H9 (cell line): ENCODE measurements at regions not wholly inside any gene's neighbourhood (a gene's known extent, or its start where the extent isn't known, plus 50 kb on each side); places are given as distances from the start of the nearest gene placed in this dataset.

ENCODE experiments used
- DNase-seq: peaks from one replicate; pipeline ENCODE4 v3.0.0-alpha.2; 2017
- H2AFZ ChIP-seq: one replicate; pipeline ENCODE4 v1.6.1; 2013; ENCODE audit warnings: mild to moderate bottlenecking, low read length, control low read depth, moderate library complexity
- H2AK5ac ChIP-seq: 2 replicates; pipeline ENCODE4 v1.6.1; 2013; ENCODE audit warnings: low read length, control low read depth, mixed read lengths; ENCODE audit not compliant: insufficient read length
- H2BK120ac ChIP-seq: one replicate; pipeline ENCODE4 v1.6.1; 2013; ENCODE audit warnings: low read depth, mild to moderate bottlenecking, low read length, control low read depth, inconsistent platforms; ENCODE audit not compliant: poor library complexity, severe bottlenecking
- H2BK12ac ChIP-seq: 2 replicates; pipeline ENCODE4 v1.6.1; 2013; ENCODE audit warnings: low read length, control low read depth, mixed read lengths, low read depth; ENCODE audit not compliant: insufficient read length
- H2BK15ac ChIP-seq: 2 replicates; pipeline ENCODE4 v1.6.1; 2013; ENCODE audit warnings: low read depth, low read length, control low read depth
- H2BK20ac ChIP-seq: one replicate; pipeline ENCODE4 v1.6.1; 2013; ENCODE audit warnings: low read depth, mild to moderate bottlenecking, low read length, control low read depth, inconsistent platforms; ENCODE audit not compliant: poor library complexity, severe bottlenecking
- H2BK5ac ChIP-seq: 2 replicates; pipeline ENCODE4 v1.6.1; 2013; ENCODE audit warnings: low read length, control low read depth, mixed read lengths; ENCODE audit not compliant: insufficient read length
- H3K14ac ChIP-seq: 2 replicates; pipeline ENCODE4 v1.6.1; 2013; ENCODE audit warnings: low read length, control low read depth; ENCODE audit not compliant: insufficient read depth
- H3K18ac ChIP-seq: 2 replicates; pipeline ENCODE4 v1.6.1; 2013; ENCODE audit warnings: low read depth, mild to moderate bottlenecking, mixed read lengths, low read length, control low read depth; ENCODE audit not compliant: insufficient read length
- H3K23ac ChIP-seq: 2 replicates; pipeline ENCODE4 v1.6.1; 2013; ENCODE audit warnings: low read length, control low read depth, mixed read lengths, low read depth; ENCODE audit not compliant: insufficient read length
- H3K23me2 ChIP-seq: 2 replicates; pipeline ENCODE4 v1.6.1; 2013; ENCODE audit warnings: low read depth, mild to moderate bottlenecking, mixed read lengths, low read length, control low read depth; ENCODE audit not compliant: insufficient read length, poor library complexity, severe bottlenecking
- H3K27ac ChIP-seq: 2 replicates; pipeline ENCODE4 v1.5.1; 2013; ENCODE audit warnings: low read length, control low read depth, mixed read lengths, low read depth; ENCODE audit not compliant: insufficient read length
- H3K27me3 ChIP-seq: 2 replicates; pipeline ENCODE4 v1.6.1; 2013; ENCODE audit warnings: low read length, control low read depth, inconsistent platforms; ENCODE audit not compliant: insufficient read depth
- H3K4ac ChIP-seq: 2 replicates; pipeline ENCODE4 v1.6.1; 2013; ENCODE audit warnings: low read depth, mild to moderate bottlenecking, control low read depth, inconsistent platforms, low read length, moderate library complexity
- H3K4me1 ChIP-seq: 2 replicates; pipeline ENCODE4 v1.6.1; 2013; ENCODE audit warnings: low read length, control low read depth, inconsistent platforms; ENCODE audit not compliant: insufficient read depth
- H3K4me2 ChIP-seq: 2 replicates; pipeline ENCODE4 v1.6.1; 2013; ENCODE audit warnings: low read length, control low read depth, mixed read lengths; ENCODE audit not compliant: insufficient read length, insufficient read depth
- H3K56ac ChIP-seq: 2 replicates; pipeline ENCODE4 v1.6.1; 2013; ENCODE audit warnings: low read depth, mild to moderate bottlenecking, mixed read lengths, low read length, control low read depth; ENCODE audit not compliant: insufficient read length
- H3K79me1 ChIP-seq: 2 replicates; pipeline ENCODE4 v1.6.1; 2013; ENCODE audit warnings: low read depth, mild to moderate bottlenecking, moderate library complexity, low read length, control low read depth, inconsistent platforms; ENCODE audit not compliant: insufficient read depth, poor library complexity, severe bottlenecking
- H3K79me2 ChIP-seq: 2 replicates; pipeline ENCODE4 v1.6.1; 2013; ENCODE audit warnings: low read length, control low read depth, inconsistent platforms; ENCODE audit not compliant: insufficient read depth
- H3K9ac ChIP-seq: 2 replicates; pipeline ENCODE4 v1.6.1; 2013; ENCODE audit warnings: low read length, control low read depth, mixed read lengths; ENCODE audit not compliant: insufficient read length; ENCODE audit errors: extremely low read depth
- H3K9me3 ChIP-seq: one replicate; pipeline ENCODE4 v1.6.1; 2013; ENCODE audit warnings: low read depth, low read length, inconsistent platforms; ENCODE audit not compliant: control insufficient read depth
- H3T11ph ChIP-seq: one replicate; pipeline ENCODE4 v1.6.1; 2013; ENCODE audit warnings: mild to moderate bottlenecking, low read length, control low read depth, inconsistent platforms
- H4K20me1 ChIP-seq: one replicate; pipeline ENCODE4 v1.6.1; 2013; ENCODE audit not compliant: control insufficient read depth, insufficient read length, insufficient read depth
- H4K5ac ChIP-seq: 2 replicates; pipeline ENCODE4 v1.6.1; 2013; ENCODE audit warnings: low read depth, mild to moderate bottlenecking, mixed read lengths, low read length, control low read depth; ENCODE audit not compliant: insufficient read length
- H4K8ac ChIP-seq: replicated peaks from 2 replicates; pipeline ENCODE4 v1.6.1; 2013; ENCODE audit warnings: low read length, control low read depth, mixed read lengths, low read depth; ENCODE audit not compliant: insufficient read length
- H4K91ac ChIP-seq: 2 replicates; pipeline ENCODE4 v1.6.1; 2013; ENCODE audit warnings: low read depth, mild to moderate bottlenecking, moderate library complexity, mixed read lengths, low read length, control low read depth; ENCODE audit not compliant: insufficient read length
- H3K27ac Mint-ChIP-seq, 3 experiments: 2 replicates in 2 of 3; 3 replicates in 1 of 3; pipeline ENCODE4 v1.8.0; 2020 to 2021; ENCODE audit warnings: mixed read lengths in 3 of 3, mild to moderate bottlenecking in 1 of 3, moderate library complexity in 1 of 3
- H3K27me3 Mint-ChIP-seq: 2 replicates; pipeline ENCODE4 v1.8.0; 2021; ENCODE audit warnings: low read depth, mild to moderate bottlenecking, moderate library complexity, mixed read lengths
- H3K36me3 Mint-ChIP-seq, 3 experiments: 2 replicates in 2 of 3; 3 replicates in 1 of 3; pipeline ENCODE4 v1.8.0; 2020 to 2021; ENCODE audit warnings: low read depth in 3 of 3, mixed read lengths in 3 of 3; ENCODE audit not compliant: insufficient read depth in 1 of 3
- H3K4me1 Mint-ChIP-seq, 2 experiments: 2 replicates each; pipeline ENCODE4 v1.8.0; 2020; ENCODE audit warnings: mixed read lengths in 2 of 2
- H3K4me3 Mint-ChIP-seq, 2 experiments: 2 replicates in 1 of 2; 3 replicates in 1 of 2; pipeline ENCODE4 v1.8.0; 2020 to 2021; ENCODE audit warnings: mild to moderate bottlenecking in 2 of 2, mixed read lengths in 2 of 2, moderate library complexity in 1 of 2
- H3K9me3 Mint-ChIP-seq, 2 experiments: 2 replicates in 1 of 2; 3 replicates in 1 of 2; pipeline ENCODE4 v1.8.0; 2020; ENCODE audit warnings: mild to moderate bottlenecking in 2 of 2, mixed read lengths in 2 of 2, moderate library complexity in 1 of 2
- CTCF ChIP-seq: fragments of 200-600 bp; sonication (generic); conservative IDR thresholded peaks from 3 replicates; pipeline ENCODE4 v1.8.0; 2021; ENCODE audit warnings: antibody characterized with exemption, mild to moderate bottlenecking
- WGBS: extraction: QIAGEN DNeasy Blood & Tissue Kit; methylation state at CpG from one replicate; pipeline ENCODE4 v1.1.7; 2013; ENCODE audit warnings: missing lambda C conversion rate, low lambda C conversion rate, mixed read lengths; ENCODE audit not compliant: insufficient read length; ENCODE audit errors: extremely low coverage; 5-methylcytosine and 5-hydroxymethylcytosine counted together

DNA sequence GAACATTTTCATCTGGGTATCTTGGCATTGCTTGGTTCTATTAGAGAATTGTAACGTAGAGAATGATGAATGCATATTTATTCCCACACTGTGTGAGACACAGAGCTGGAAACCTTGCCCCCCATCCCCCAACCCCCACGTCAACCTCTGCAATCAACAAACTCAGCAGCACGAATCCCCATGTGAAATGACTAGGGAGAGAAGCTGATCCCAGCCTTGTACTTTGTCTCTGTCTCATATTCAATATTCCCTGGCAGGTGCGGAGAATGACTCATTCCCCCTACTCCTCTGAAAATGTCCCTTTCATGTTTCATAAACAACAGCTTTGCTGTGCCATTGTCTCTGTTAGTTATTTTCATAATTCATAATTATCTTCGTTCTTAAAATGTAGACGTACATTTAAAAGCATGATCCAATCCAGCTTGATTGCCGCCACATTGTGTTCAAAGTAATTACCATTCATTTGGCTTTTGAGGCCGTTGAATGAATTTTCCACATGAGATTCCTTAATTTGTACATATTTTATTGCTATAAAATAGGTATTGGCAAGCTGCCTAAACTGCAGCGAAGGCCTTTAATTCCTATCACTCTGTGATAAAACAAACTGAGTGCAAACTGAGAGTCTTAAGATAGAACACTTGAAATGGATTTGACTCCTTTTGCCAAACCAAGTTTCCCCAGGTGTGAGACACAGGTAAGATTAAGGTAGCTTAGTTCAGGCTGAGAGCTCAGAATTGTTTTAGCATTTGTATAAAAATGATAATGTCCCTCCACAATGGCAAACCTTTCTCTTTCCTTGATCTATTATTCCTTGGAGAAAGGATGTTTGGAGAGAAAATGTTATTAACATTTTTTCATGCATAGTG is 920.2 kb downstream of the TYW1 start:
- H2BK20ac ChIP-seq: no peak overlapping the region
- no CpG with 5 or more reads among the region's 9 CpGs for WGBS
- H3K14ac ChIP-seq: no peak overlapping the region
- peak overlapping the region in 1 of 2 experiments; percentile 1; a peak in 4 of 5 replicates for H3K4me3 Mint-ChIP-seq
- H3K27me3 Mint-ChIP-seq: peaks cover 7% of the 10 kb centered on the region
- H3K27ac Mint-ChIP-seq: peak overlapping the region in 2 of 3 experiments; percentile 82 to 85; a peak in 4 of 7 replicates
- no peak overlapping the region for H4K5ac ChIP-seq
- no peak overlapping the region for H3K56ac ChIP-seq
- H3K9me3 ChIP-seq: no peaks in the 10 kb centered on the region
- H2AFZ ChIP-seq: no peak overlapping the region
- H3K79me2 ChIP-seq: no peaks in the 10 kb centered on the region
- no peak overlapping the region for H3T11ph ChIP-seq
- no peaks in the 10 kb centered on the region for H4K20me1 ChIP-seq
- H4K8ac ChIP-seq: no peak overlapping the region
- H3K9me3 Mint-ChIP-seq: peaks cover 13 to 14% of the 10 kb centered on the region in 2 experiments
- H2BK5ac ChIP-seq: no peak overlapping the region
- peaks cover 4% of the 10 kb centered on the region; the same call in 1 of the 2 replicates for H3K4me1 ChIP-seq
- no peak overlapping the region for H2BK12ac ChIP-seq
- H4K91ac ChIP-seq: no peak overlapping the region
- no peak overlapping the region for H2BK15ac ChIP-seq
- TF ChIP-seq CTCF: no peak
- H3K18ac ChIP-seq: no peak overlapping the region
- DNase-seq: no peak
- H3K23ac ChIP-seq: no peak overlapping the region
- no peaks in the 10 kb centered on the region for H3K23me2 ChIP-seq
- no peak overlapping the region for H2BK120ac ChIP-seq
- H3K79me1 ChIP-seq: no peaks in the 10 kb centered on the region
- no peaks in the 10 kb centered on the region; the same call in 1 of the 2 replicates for H3K27me3 ChIP-seq
- no peak overlapping the region for H2AK5ac ChIP-seq
- no peak overlapping the region for H3K9ac ChIP-seq
- no peak overlapping the region for H3K27ac ChIP-seq
- peaks cover 4 to 12% (median 7%) of the 10 kb centered on the region in 3 experiments; a peak in 6 of 7 replicates for H3K36me3 Mint-ChIP-seq
- no peak overlapping the region for H3K4ac ChIP-seq
- peaks cover 41% of the 10 kb centered on the region in 2 experiments for H3K4me1 Mint-ChIP-seq
- no peak overlapping the region for H3K4me2 ChIP-seq
